Nephron progenitor cell (in vitro differentiated cells): ENCODE measurements at regions not wholly inside any gene's neighbourhood (a gene's known extent, or its start where the extent isn't known, plus 50 kb on each side); places are given as distances from the start of the nearest gene placed in this dataset.

Experiments used
- DNase-seq: peaks from one replicate; pipeline ENCODE4 v3.0.0; 2021
- H3K27ac Mint-ChIP-seq: 2 replicates; pipeline ENCODE4 v1.8.0; 2021; ENCODE audit warnings: mild to moderate bottlenecking, moderate library complexity, mixed read lengths
- H3K27me3 Mint-ChIP-seq: 2 replicates; pipeline ENCODE4 v1.8.0; 2021; ENCODE audit warnings: mild to moderate bottlenecking, low read depth, mixed read lengths; ENCODE audit not compliant: poor library complexity
- H3K36me3 Mint-ChIP-seq: 2 replicates; pipeline ENCODE4 v1.8.0; 2021; ENCODE audit warnings: low read depth, mixed read lengths
- H3K4me1 Mint-ChIP-seq: 2 replicates; pipeline ENCODE4 v1.8.0; 2021; ENCODE audit warnings: mixed read lengths
- H3K4me3 Mint-ChIP-seq: 2 replicates; pipeline ENCODE4 v1.8.0; 2021; ENCODE audit warnings: mild to moderate bottlenecking, moderate library complexity, mixed read lengths
- H3K9me3 Mint-ChIP-seq: 2 replicates; pipeline ENCODE4 v1.8.0; 2021; ENCODE audit warnings: mild to moderate bottlenecking, moderate library complexity, mixed read lengths
- CTCF ChIP-seq: fragments of 200-600 bp; sonication (generic); IDR thresholded peaks from 2 replicates; pipeline ENCODE4 v1.5.0; 2021; ENCODE audit warnings: antibody characterized with exemption

- TF ChIP-seq CTCF: no peak
- no peak overlapping the region for H3K27ac Mint-ChIP-seq
- no peak overlapping the region for H3K4me3 Mint-ChIP-seq
Observed at GRCh38 chr13:99045396-99045795, 67.5 kb upstream of the DOCK9 start.

GRCh38 chr13:99046851-99047250, 69.0 kb upstream of the DOCK9 start:
- Mint-ChIP-seq H3K4me1 (peaks cover 28% of the 10 kb centered on the region), H3K9me3 (no peaks in the 10 kb centered on the region), H3K27ac (no peak overlapping the region), H3K4me3 (no peak overlapping the region), H3K27me3 (peaks cover 3% of the 10 kb centered on the region), H3K36me3 (no peaks in the 10 kb centered on the region)
- DNase-seq: no peak
- no peak for TF ChIP-seq CTCF

More at GRCh38 chr13:99045396-99045795, 67.5 kb upstream of the DOCK9 start:
- H3K36me3 Mint-ChIP-seq: no peaks in the 10 kb centered on the region
- peaks cover 23% of the 10 kb centered on the region for H3K4me1 Mint-ChIP-seq
- H3K9me3 Mint-ChIP-seq: no peaks in the 10 kb centered on the region
- peaks cover 3% of the 10 kb centered on the region for H3K27me3 Mint-ChIP-seq
- DNase-seq: no peak

GRCh38 chr13:99050983-99051488, 73.2 kb upstream of the DOCK9 start:
- Mint-ChIP-seq H3K27ac (no peak overlapping the region), H3K4me3 (no peak overlapping the region), H3K27me3 (peaks cover 9% of the 10 kb centered on the region), H3K4me1 (peaks cover 33% of the 10 kb centered on the region), H3K9me3 (no peaks in the 10 kb centered on the region), H3K36me3 (no peaks in the 10 kb centered on the region)
- no peak for TF ChIP-seq CTCF
- no peak for DNase-seq

GRCh38 chr13:99051768-99052455, 74.0 kb upstream of the DOCK9 start:
- no peak for TF ChIP-seq CTCF

GRCh38 chr13:99053636-99054233, 75.9 kb upstream of the DOCK9 start:
- no peak for DNase-seq
- peaks cover 5% of the 10 kb centered on the region for H3K27me3 Mint-ChIP-seq
- H3K4me3 Mint-ChIP-seq: no peak overlapping the region
- H3K36me3 Mint-ChIP-seq: no peaks in the 10 kb centered on the region
- H3K4me1 Mint-ChIP-seq: peaks cover 31% of the 10 kb centered on the region
- peak overlapping the region; percentile 4 for H3K27ac Mint-ChIP-seq
- no peaks in the 10 kb centered on the region for H3K9me3 Mint-ChIP-seq
- TF ChIP-seq CTCF: no peak

More at GRCh38 chr13:99051768-99052455, 74.0 kb upstream of the DOCK9 start:
- H3K27me3 Mint-ChIP-seq: peaks cover 9% of the 10 kb centered on the region
- no peaks in the 10 kb centered on the region for H3K9me3 Mint-ChIP-seq
- no peaks in the 10 kb centered on the region for H3K36me3 Mint-ChIP-seq
- no peak for DNase-seq
- peaks cover 31% of the 10 kb centered on the region for H3K4me1 Mint-ChIP-seq
- no peak overlapping the region for H3K27ac Mint-ChIP-seq
- H3K4me3 Mint-ChIP-seq: no peak overlapping the region
